HEK293 (cell line): ENCODE measurements at regions not wholly inside any gene's neighbourhood (a gene's known extent, or its start where the extent isn't known, plus 50 kb on each side); places are given as distances from the start of the nearest gene placed in this dataset.

Experiments used
- CTCF ChIA-PET: fragments of 350-600 bp; formaldehyde crosslinking; extraction: SDS; loops from one replicate; lab custom pipeline; 2021; ENCODE audit warnings: antibody characterized with exemption; lab: Yijun Ruan, JAX
- POLR2A ChIA-PET: fragments of 300-600 bp; formaldehyde crosslinking; extraction: SDS; loops from one replicate; lab custom pipeline; 2020; ENCODE audit warnings: antibody characterized with exemption, inconsistent platforms; lab: Yijun Ruan, JAX
- H3K27ac ChIP-seq: fragments of 200-500 bp; sonication (Bioruptor generic); 2 replicates; pipeline ENCODE4 v1.5.1; 2014; ENCODE audit warnings: low read depth, low read length, control low read depth, inconsistent platforms; ENCODE audit errors: extremely low read depth
- H3K36me3 ChIP-seq, 2 experiments: fragments of 200-500 bp in 1 of 2; sonication (Bioruptor generic) in 1 of 2; 1 replicate in 1 of 2; 2 replicates in 1 of 2; pipeline ENCODE4 v1.5.1; 2014 to 2017; ENCODE audit warnings: inconsistent platforms in 2 of 2, low read length in 2 of 2; ENCODE audit not compliant: control insufficient read depth in 2 of 2, insufficient read depth in 1 of 2
- H3K4me1 ChIP-seq: fragments of 200-500 bp; sonication (Bioruptor generic); 2 replicates; pipeline ENCODE4 v1.5.1; 2014; ENCODE audit warnings: mild to moderate bottlenecking, low read length, inconsistent platforms; ENCODE audit not compliant: control insufficient read depth, insufficient read depth
- H3K4me3 ChIP-seq: 2 replicates; pipeline ENCODE4 v1.5.1; 2011; ENCODE audit warnings: low read depth, mild to moderate bottlenecking, control low read depth, low read length, moderate library complexity
- H3K9me3 ChIP-seq: fragments of 200-500 bp; sonication (Bioruptor generic); 2 replicates; pipeline ENCODE4 v1.5.1; 2014; ENCODE audit warnings: low read depth, low read length, inconsistent platforms; ENCODE audit not compliant: control insufficient read depth, insufficient read depth
- EGR2 ChIP-seq: fragments of 450-650 bp; formaldehyde crosslinking; IDR thresholded peaks from 2 replicates; pipeline ENCODE4 v1.5.1; 2016; ENCODE audit warnings: low read depth, missing biosample characterization, missing genetic modification characterization
- GLI2 ChIP-seq: fragments of 450-650 bp; formaldehyde crosslinking; IDR thresholded peaks from 2 replicates; pipeline ENCODE4; 2017; ENCODE audit warnings: missing biosample characterization, missing genetic modification characterization, low read depth, borderline replicate concordance
- GLIS1 ChIP-seq: fragments of 450-650 bp; formaldehyde crosslinking; IDR thresholded peaks from 2 replicates; pipeline ENCODE4 v1.5.1; 2016; ENCODE audit warnings: missing biosample characterization, missing genetic modification characterization
- MYNN ChIP-seq: fragments of 450-650 bp; formaldehyde crosslinking; IDR thresholded peaks from 2 replicates; pipeline ENCODE4 v1.5.1; 2016; ENCODE audit warnings: missing biosample characterization, missing genetic modification characterization, borderline replicate concordance
- MZF1 ChIP-seq: fragments of 450-650 bp; formaldehyde crosslinking; IDR thresholded peaks from 2 replicates; pipeline ENCODE4 v1.5.1; 2017; ENCODE audit warnings: missing biosample characterization, missing genetic modification characterization, borderline replicate concordance
- PRDM1 ChIP-seq: fragments of 450-650 bp; formaldehyde crosslinking; IDR thresholded peaks from 2 replicates; pipeline ENCODE4; 2016; ENCODE audit warnings: missing biosample characterization, missing genetic modification characterization
- RBAK ChIP-seq: fragments of 450-650 bp; formaldehyde crosslinking; IDR thresholded peaks from 2 replicates; pipeline ENCODE4 v1.5.1; 2016; ENCODE audit warnings: missing biosample characterization, missing genetic modification characterization
- REPIN1 ChIP-seq: fragments of 450-650 bp; formaldehyde crosslinking; IDR thresholded peaks from 2 replicates; pipeline ENCODE4 v1.5.1; 2017; ENCODE audit warnings: missing biosample characterization, missing genetic modification characterization, low read depth
- SCRT1 ChIP-seq: fragments of 450-650 bp; formaldehyde crosslinking; IDR thresholded peaks from 2 replicates; pipeline ENCODE4 v1.5.1; 2016; ENCODE audit warnings: missing biosample characterization, missing genetic modification characterization, borderline replicate concordance
- SETDB1 ChIP-seq: IDR thresholded peaks from one replicate; pipeline ENCODE4 v1.6.1; 2017; ENCODE audit warnings: mild to moderate bottlenecking, low read length, moderate library complexity, mixed read lengths; ENCODE audit not compliant: insufficient read length
- SP2 ChIP-seq: fragments of 450-650 bp; formaldehyde crosslinking; IDR thresholded peaks from 2 replicates; pipeline ENCODE4 v1.5.1; 2016; ENCODE audit warnings: missing biosample characterization, missing genetic modification characterization
- ZBTB1 ChIP-seq: fragments of 450-650 bp; formaldehyde crosslinking; IDR thresholded peaks from 2 replicates; pipeline ENCODE4 v1.5.1; 2016; ENCODE audit warnings: missing biosample characterization, missing genetic modification characterization
- ZBTB48 ChIP-seq: fragments of 450-650 bp; formaldehyde crosslinking; IDR thresholded peaks from 2 replicates; pipeline ENCODE4 v1.5.1; 2016; ENCODE audit warnings: missing biosample characterization, missing genetic modification characterization
- ZFHX2 ChIP-seq: fragments of 450-650 bp; formaldehyde crosslinking; conservative IDR thresholded peaks from 2 replicates; pipeline ENCODE4 v1.5.1; 2016; ENCODE audit warnings: missing biosample characterization, missing genetic modification characterization
- ZIC2 ChIP-seq: fragments of 450-650 bp; formaldehyde crosslinking; IDR thresholded peaks from 2 replicates; pipeline ENCODE4 v1.5.1; 2016; ENCODE audit warnings: missing biosample characterization, missing genetic modification characterization
- ZNF169 ChIP-seq: fragments of 450-650 bp; formaldehyde crosslinking; IDR thresholded peaks from 2 replicates; pipeline ENCODE4 v1.5.1; 2016; ENCODE audit warnings: missing biosample characterization, missing genetic modification characterization
- ZNF18 ChIP-seq: fragments of 450-650 bp; formaldehyde crosslinking; IDR thresholded peaks from 2 replicates; pipeline ENCODE4 v1.5.1; 2016; ENCODE audit warnings: missing biosample characterization, missing genetic modification characterization
- ZNF221 ChIP-seq: fragments of 450-650 bp; formaldehyde crosslinking; IDR thresholded peaks from 2 replicates; pipeline ENCODE4 v1.5.1; 2017; ENCODE audit warnings: missing biosample characterization, missing genetic modification characterization, borderline replicate concordance
- ZNF239 ChIP-seq: fragments of 450-650 bp; formaldehyde crosslinking; IDR thresholded peaks from 2 replicates; pipeline ENCODE4 v1.5.1; 2016; ENCODE audit warnings: missing biosample characterization, missing genetic modification characterization
- ZNF248 ChIP-seq: fragments of 450-650 bp; formaldehyde crosslinking; IDR thresholded peaks from 2 replicates; pipeline ENCODE4 v1.5.1; 2017; ENCODE audit warnings: missing biosample characterization, missing genetic modification characterization
- ZNF292 ChIP-seq: fragments of 450-650 bp; formaldehyde crosslinking; IDR thresholded peaks from 2 replicates; pipeline ENCODE4 v1.5.1; 2016; ENCODE audit warnings: low read depth, missing biosample characterization, missing genetic modification characterization, borderline replicate concordance
- ZNF335 ChIP-seq: fragments of 450-650 bp; formaldehyde crosslinking; conservative IDR thresholded peaks from 2 replicates; pipeline ENCODE4 v1.5.1; 2016; ENCODE audit warnings: missing biosample characterization, missing genetic modification characterization
- ZNF37A ChIP-seq: fragments of 450-650 bp; IDR thresholded peaks from 2 replicates; pipeline ENCODE4 v1.5.1; 2018; ENCODE audit warnings: missing biosample characterization, missing genetic modification characterization
- ZNF548 ChIP-seq: fragments of 450-650 bp; formaldehyde crosslinking; IDR thresholded peaks from 2 replicates; pipeline ENCODE4 v1.5.1; 2016; ENCODE audit warnings: missing biosample characterization, missing genetic modification characterization
- ZNF561 ChIP-seq: fragments of 450-650 bp; IDR thresholded peaks from 2 replicates; pipeline ENCODE4 v1.5.1; 2018; ENCODE audit warnings: missing biosample characterization, missing genetic modification characterization, borderline replicate concordance
- ZNF639 ChIP-seq: fragments of 450-650 bp; formaldehyde crosslinking; IDR thresholded peaks from 2 replicates; pipeline ENCODE4 v1.5.1; 2016; ENCODE audit warnings: missing biosample characterization, missing genetic modification characterization
- ZNF843 ChIP-seq: fragments of 450-650 bp; formaldehyde crosslinking; IDR thresholded peaks from 2 replicates; pipeline ENCODE4 v1.5.1; 2016; ENCODE audit warnings: missing biosample characterization, missing genetic modification characterization

- TF ChIP-seq ZNF18 (tag by site-specific recombination): no peak
- no peak for TF ChIP-seq ZBTB1 (tag by site-specific recombination)
- TF ChIP-seq ZNF335 (tag by site-specific recombination): no peak
- no peak for TF ChIP-seq ZNF239
Observed at GRCh38 chr19:13619203-13619632, 112.9 kb upstream of the CACNA1A start (continued).

GRCh38 chr19:13615890-13616289 lies 109.6 kb upstream of the CACNA1A start:
- CTCF ChIA-PET: interaction anchor here (0.6 to 1.4 kb wide), 4 partner anchors 27 to 632 kb away, joined by 3 to 5 read pairs (median 4); no protein-coding TSS in a partner anchor
- TF ChIP-seq GLIS1 (tag by site-specific recombination): peak; percentile 38
- no peak for TF ChIP-seq SP2 (tag by site-specific recombination)
- no peak for TF ChIP-seq MZF1
- TF ChIP-seq EGR2 (tag by site-specific recombination): peak; percentile 37; the same call in 1 of the 2 replicates
- no peak for TF ChIP-seq ZNF248 (tag by site-specific recombination)
- TF ChIP-seq ZNF292: no peak
- TF ChIP-seq MYNN: no peak
- no peak for TF ChIP-seq ZNF548
- no peak for TF ChIP-seq GLI2
- no peak for TF ChIP-seq ZNF169 (tag by site-specific recombination)
- no peak for TF ChIP-seq SCRT1
- TF ChIP-seq ZNF221 (tag by site-specific recombination): no peak
- no peak for TF ChIP-seq ZBTB1 (tag by site-specific recombination)
- TF ChIP-seq ZNF843: no peak
- peak; percentile 50 for TF ChIP-seq ZFHX2 (tag by site-specific recombination)
- TF ChIP-seq ZIC2 (tag by site-specific recombination): peak; percentile 100
- TF ChIP-seq RBAK: no peak
- TF ChIP-seq ZNF37A (tag by site-specific recombination): no peak
- TF ChIP-seq PRDM1 (tag by site-specific recombination): no peak
- TF ChIP-seq REPIN1 (tag by site-specific recombination): no peak
- TF ChIP-seq SETDB1: no peak
- TF ChIP-seq ZNF561 (tag by site-specific recombination): no peak
- Histone ChIP-seq H3K9me3 (no peaks in the 10 kb centered on the region), H3K4me1 (no peaks in the 10 kb centered on the region), H3K36me3 (no peaks in the 10 kb centered on the region), H3K27ac (no peak overlapping the region), H3K4me3 (no peak overlapping the region)
- POLR2A ChIA-PET: no interaction called here

- Histone ChIP-seq H3K4me3 (no peak overlapping the region), H3K27ac (no peak overlapping the region), H3K9me3 (no peaks in the 10 kb centered on the region), H3K36me3 (no peaks in the 10 kb centered on the region), H3K4me1 (no peaks in the 10 kb centered on the region)
- TF ChIP-seq ZBTB48 (no peak), ZNF639 (no peak)
- ChIA-PET POLR2A (no interaction called here), CTCF (interaction anchor here (1.2 kb wide), 1 partner anchor 183 kb away, joined by 4 read pairs; no protein-coding TSS in a partner anchor)
Observed at GRCh38 chr19:13613447-13613846, 107.2 kb upstream of the CACNA1A start.
